ENCODE measurements at regions not wholly inside any gene's neighbourhood (a gene's known extent, or its start where the extent isn't known, plus 50 kb on each side); places are given as distances from the start of the nearest gene placed in this dataset.

DNA sequence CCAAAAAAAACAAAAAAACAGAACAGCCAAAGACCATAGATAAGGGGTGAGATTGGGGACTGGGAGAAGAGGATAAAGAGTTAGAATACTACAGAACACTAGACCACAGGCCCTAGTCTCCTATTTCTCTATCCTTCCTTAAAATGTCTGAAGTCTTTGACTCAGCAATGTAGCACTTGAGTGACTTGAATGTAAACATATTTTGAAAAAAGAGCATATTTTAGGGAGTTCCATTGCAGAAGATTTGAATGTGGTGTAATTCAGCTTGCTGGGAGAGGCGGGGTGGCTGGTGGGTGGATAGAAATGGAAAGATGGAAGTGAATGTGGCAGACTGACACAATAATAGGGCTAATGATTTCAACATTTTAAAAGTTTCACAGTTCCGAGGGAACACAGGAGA, 144.9 kb downstream of the CHIC2 start:
- Histone ChIP-seq H3K27me3 (ENCODE audit: control insufficient read depth, insufficient read depth, low read length) (no peaks in the 10 kb centered on the region), H3K36me3 (ENCODE audit: control insufficient read depth, insufficient read depth, low read length) (no peaks in the 10 kb centered on the region), H3K4me3 (ENCODE audit: low read depth, low read length) (no peak overlapping the region)
- no peak for TF ChIP-seq CTCF (IDR thresholded peaks at IDR 0.05; ENCODE audit: insufficient read depth, low read length, poor library complexity, severe bottlenecking)
- DNase-seq (ENCODE audit: low read depth) = no peak

- no peak overlapping the region for H3K4me3 ChIP-seq (ENCODE audit: low read depth, low read length)
- no peaks in the 10 kb centered on the region for H3K36me3 ChIP-seq (ENCODE audit: control insufficient read depth, insufficient read depth, low read length)
- H3K27me3 ChIP-seq (ENCODE audit: control insufficient read depth, insufficient read depth, low read length) = no peaks in the 10 kb centered on the region
- no peak for DNase-seq (ENCODE audit: low read depth)
- TF ChIP-seq CTCF (IDR thresholded peaks at IDR 0.05; ENCODE audit: insufficient read depth, low read length, poor library complexity, severe bottlenecking) = no peak
These were observed 146.7 kb downstream of the CHIC2 start for GRCh38 chr4:53917729-53918128.

DNA sequence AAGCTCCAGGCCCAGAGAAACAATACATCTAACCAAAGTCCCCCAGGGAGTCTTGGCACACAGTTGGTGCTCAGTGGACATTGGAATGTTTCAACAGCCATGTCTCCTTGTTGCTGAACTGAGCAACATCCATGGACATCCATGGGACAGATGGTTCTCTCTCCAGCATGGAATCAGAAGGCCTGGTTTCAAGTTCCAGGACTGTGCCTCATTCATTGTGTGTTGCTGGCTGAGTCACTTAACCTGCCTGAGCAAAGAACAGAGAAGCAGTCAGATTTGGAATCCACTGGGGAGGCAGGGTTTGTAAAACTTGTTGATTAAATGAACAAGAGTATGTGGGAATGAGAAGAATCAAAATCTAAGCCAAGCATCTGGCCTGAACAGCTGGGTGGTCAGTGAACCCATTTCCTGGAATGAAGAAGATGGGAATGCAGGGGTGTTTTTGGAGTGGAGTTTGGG, 147.9 kb downstream of the CHIC2 start:
- no peak for TF ChIP-seq CTCF (IDR thresholded peaks at IDR 0.05; ENCODE audit: insufficient read depth, low read length, poor library complexity, severe bottlenecking)
- DNase-seq (ENCODE audit: low read depth) = no peak
- no peak overlapping the region for H3K4me3 ChIP-seq (ENCODE audit: low read depth, low read length)

GRCh38 chr4:53914313-53915016, 149.9 kb downstream of the CHIC2 start:
- no peak for DNase-seq (ENCODE audit: low read depth)
- H3K4me3 ChIP-seq (ENCODE audit: low read depth, low read length) = no peak overlapping the region
- no peaks in the 10 kb centered on the region for H3K27me3 ChIP-seq (ENCODE audit: control insufficient read depth, insufficient read depth, low read length)
- H3K36me3 ChIP-seq (ENCODE audit: control insufficient read depth, insufficient read depth, low read length) = no peaks in the 10 kb centered on the region
- TF ChIP-seq CTCF (IDR thresholded peaks at IDR 0.05; ENCODE audit: insufficient read depth, low read length, poor library complexity, severe bottlenecking) = no peak

More for the DNA sequence above, 147.9 kb downstream of the CHIC2 start:
- Histone ChIP-seq H3K36me3 (ENCODE audit: control insufficient read depth, insufficient read depth, low read length) (no peaks in the 10 kb centered on the region), H3K27me3 (ENCODE audit: control insufficient read depth, insufficient read depth, low read length) (no peaks in the 10 kb centered on the region)

DNA sequence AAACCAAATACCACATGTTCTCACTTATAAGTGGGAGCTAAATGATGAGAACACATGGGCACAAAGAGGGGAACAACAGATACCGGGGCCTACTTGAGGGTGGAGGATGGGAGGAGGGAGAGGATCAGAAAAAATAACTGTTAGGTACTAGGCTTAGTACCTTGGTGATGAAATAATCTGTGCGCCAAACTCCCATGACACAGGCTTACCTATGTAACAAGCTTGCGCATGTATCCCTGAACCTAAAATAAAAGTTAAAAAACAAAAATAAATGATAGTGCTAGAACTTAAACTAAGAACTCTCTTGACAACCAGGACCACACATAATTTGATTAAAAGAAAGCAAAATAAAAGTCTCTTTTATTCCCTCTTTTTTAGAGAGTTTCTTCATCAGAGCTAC, 150.6 kb downstream of the CHIC2 start:
- no peak overlapping the region for H3K4me3 ChIP-seq (ENCODE audit: low read depth, low read length)
- H3K36me3 ChIP-seq (ENCODE audit: control insufficient read depth, insufficient read depth, low read length) = no peaks in the 10 kb centered on the region
- H3K27me3 ChIP-seq (ENCODE audit: control insufficient read depth, insufficient read depth, low read length) = no peaks in the 10 kb centered on the region
- no peak for DNase-seq (ENCODE audit: low read depth)
- TF ChIP-seq CTCF (IDR thresholded peaks at IDR 0.05; ENCODE audit: insufficient read depth, low read length, poor library complexity, severe bottlenecking) = no peak
